H1 (cell line): ENCODE measurements at regions not wholly inside any gene's neighbourhood (a gene's known extent, or its start where the extent isn't known, plus 50 kb on each side); places are given as distances from the start of the nearest gene placed in this dataset.

Experiments
- BCL11A ChIP-seq, 2 experiments: IDR thresholded peaks; one replicate each; pipeline ENCODE4 v1.6.1; 2011; ENCODE audit warnings: low read depth in 2 of 2, low read length in 2 of 2, mild to moderate bottlenecking in 2 of 2
- CREB1 ChIP-seq: IDR thresholded peaks from 2 replicates; pipeline ENCODE4 v1.6.1; 2012; ENCODE audit warnings: inconsistent platforms
- EP300 ChIP-seq, 2 experiments: IDR thresholded peaks; 1 replicate in 1 of 2; 2 replicates in 1 of 2; pipeline ENCODE4 v1.6.1; 2011 to 2012; ENCODE audit warnings: low read depth in 2 of 2, low read length in 2 of 2, mild to moderate bottlenecking in 2 of 2, borderline replicate concordance in 1 of 2, inconsistent platforms in 1 of 2, moderate library complexity in 1 of 2
- EZH2 ChIP-seq: fragments of 200-600 bp; sonication (generic); IDR thresholded peaks from 2 replicates; pipeline ENCODE4 v1.7.1; 2012; ENCODE audit warnings: low read depth, mild to moderate bottlenecking, moderate library complexity, low read length, inconsistent platforms; ENCODE audit not compliant: severe bottlenecking
- JUN ChIP-seq: IDR thresholded peaks from 2 replicates; pipeline ENCODE4 v1.6.1; 2011; ENCODE audit warnings: low read depth, mild to moderate bottlenecking, improper control_type of control experiment, low read length
- KDM1A ChIP-seq: fragments of 200-600, 300-600 bp; sonication (generic); IDR thresholded peaks from 2 replicates; pipeline ENCODE4 v1.7.1; 2016; ENCODE audit warnings: mild to moderate bottlenecking, low read length, borderline replicate concordance
- POLR2A ChIP-seq, 2 experiments: IDR thresholded peaks; 1 replicate in 1 of 2; 2 replicates in 1 of 2; pipeline ENCODE4 v1.6.1; 2011; ENCODE audit warnings: low read depth in 2 of 2, low read length in 2 of 2, mild to moderate bottlenecking in 2 of 2; ENCODE audit errors: control extremely low read depth in 1 of 2
- POLR2AphosphoS5 ChIP-seq: IDR thresholded peaks from 2 replicates; pipeline ENCODE4 v1.6.1; 2011; ENCODE audit warnings: low read depth, low read length
- RAD21 ChIP-seq, 2 experiments: IDR thresholded peaks in 1 of 2; conservative IDR thresholded peaks in 1 of 2; 2 replicates each; pipeline ENCODE4 v1.6.1; 2011; ENCODE audit warnings: low read depth in 2 of 2, low read length in 2 of 2, improper control_type of control experiment in 1 of 2, inconsistent platforms in 1 of 2, mild to moderate bottlenecking in 1 of 2, moderate library complexity in 1 of 2
- RXRA ChIP-seq: IDR thresholded peaks from 2 replicates; pipeline ENCODE4 v1.6.1; 2011; ENCODE audit warnings: low read depth, mild to moderate bottlenecking, low read length, moderate library complexity; ENCODE audit not compliant: insufficient read depth
- TAF1 ChIP-seq: IDR thresholded peaks from 2 replicates; pipeline ENCODE4 v1.6.1; 2011; ENCODE audit warnings: mild to moderate bottlenecking, low read depth, low read length
- TF ChIP-seq, protein P1 (sequence below), 3 experiments: IDR thresholded peaks; 1 replicate in 2 of 3; 2 replicates in 1 of 3; pipeline versions ENCODE4 v1.5.1 to v1.6.1; 2011; ENCODE audit warnings: low read length in 3 of 3, mild to moderate bottlenecking in 3 of 3, inconsistent platforms in 2 of 3, low read depth in 1 of 3, moderate library complexity in 1 of 3; ENCODE audit not compliant: insufficient read depth in 1 of 3; ENCODE audit errors: control extremely low read depth in 1 of 3
- TF ChIP-seq, protein P2 (sequence below): IDR thresholded peaks from 2 replicates; pipeline ENCODE4 v1.6.1; 2012; ENCODE audit warnings: inconsistent platforms

GRCh38 chr2:21282515-21282898 is 158.7 kb downstream of the TDRD15 start:
- TF ChIP-seq POLR2AphosphoS5 (no peak), EZH2 (no peak), JUN (no peak), RAD21 (IDR thresholded peaks at IDR 0.05 in 1 of 2, conservative IDR thresholded peaks at IDR 0.05 in 1 of 2; ENCODE audit: low read depth in 2 of 2, low read length in 2 of 2) (no peak), RXRA (no peak), BCL11A (IDR thresholded peaks at IDR 0.05; ENCODE audit: low read depth in 2 of 2, low read length in 2 of 2) (no peak), EP300 (IDR thresholded peaks at IDR 0.05; ENCODE audit: borderline replicate concordance in 1 of 2, low read depth in 2 of 2, low read length in 2 of 2) (no peak), POLR2A (IDR thresholded peaks at IDR 0.05; ENCODE audit: control extremely low read depth in 1 of 2, low read depth in 2 of 2, low read length in 2 of 2) (no peak), KDM1A (no peak), TAF1 (no peak), CREB1 (no peak)
- TF ChIP-seq, protein P1, sequence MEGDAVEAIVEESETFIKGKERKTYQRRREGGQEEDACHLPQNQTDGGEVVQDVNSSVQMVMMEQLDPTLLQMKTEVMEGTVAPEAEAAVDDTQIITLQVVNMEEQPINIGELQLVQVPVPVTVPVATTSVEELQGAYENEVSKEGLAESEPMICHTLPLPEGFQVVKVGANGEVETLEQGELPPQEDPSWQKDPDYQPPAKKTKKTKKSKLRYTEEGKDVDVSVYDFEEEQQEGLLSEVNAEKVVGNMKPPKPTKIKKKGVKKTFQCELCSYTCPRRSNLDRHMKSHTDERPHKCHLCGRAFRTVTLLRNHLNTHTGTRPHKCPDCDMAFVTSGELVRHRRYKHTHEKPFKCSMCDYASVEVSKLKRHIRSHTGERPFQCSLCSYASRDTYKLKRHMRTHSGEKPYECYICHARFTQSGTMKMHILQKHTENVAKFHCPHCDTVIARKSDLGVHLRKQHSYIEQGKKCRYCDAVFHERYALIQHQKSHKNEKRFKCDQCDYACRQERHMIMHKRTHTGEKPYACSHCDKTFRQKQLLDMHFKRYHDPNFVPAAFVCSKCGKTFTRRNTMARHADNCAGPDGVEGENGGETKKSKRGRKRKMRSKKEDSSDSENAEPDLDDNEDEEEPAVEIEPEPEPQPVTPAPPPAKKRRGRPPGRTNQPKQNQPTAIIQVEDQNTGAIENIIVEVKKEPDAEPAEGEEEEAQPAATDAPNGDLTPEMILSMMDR (IDR thresholded peaks at IDR 0.05; ENCODE audit: control extremely low read depth in 1 of 3, insufficient read depth in 1 of 3, low read depth in 1 of 3, low read length in 3 of 3): no peak
- TF ChIP-seq, protein P2, sequence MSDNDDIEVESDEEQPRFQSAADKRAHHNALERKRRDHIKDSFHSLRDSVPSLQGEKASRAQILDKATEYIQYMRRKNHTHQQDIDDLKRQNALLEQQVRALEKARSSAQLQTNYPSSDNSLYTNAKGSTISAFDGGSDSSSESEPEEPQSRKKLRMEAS: no peak
